ENCODE measurements at regions not wholly inside any gene's neighbourhood (a gene's known extent, or its start where the extent isn't known, plus 50 kb on each side); places are given as distances from the start of the nearest gene placed in this dataset.

GRCh38 chr18:44060197-44060596, 620.5 kb upstream of the SETBP1 start:
- no peak for TF ChIP-seq CTCF (IDR thresholded peaks at IDR 0.05)
- no peak for TF ChIP-seq POLR2A (IDR thresholded peaks at IDR 0.05)
